ENCODE measurements at regions not wholly inside any gene's neighbourhood (a gene's known extent, or its start where the extent isn't known, plus 50 kb on each side); places are given as distances from the start of the nearest gene placed in this dataset.

DNA sequence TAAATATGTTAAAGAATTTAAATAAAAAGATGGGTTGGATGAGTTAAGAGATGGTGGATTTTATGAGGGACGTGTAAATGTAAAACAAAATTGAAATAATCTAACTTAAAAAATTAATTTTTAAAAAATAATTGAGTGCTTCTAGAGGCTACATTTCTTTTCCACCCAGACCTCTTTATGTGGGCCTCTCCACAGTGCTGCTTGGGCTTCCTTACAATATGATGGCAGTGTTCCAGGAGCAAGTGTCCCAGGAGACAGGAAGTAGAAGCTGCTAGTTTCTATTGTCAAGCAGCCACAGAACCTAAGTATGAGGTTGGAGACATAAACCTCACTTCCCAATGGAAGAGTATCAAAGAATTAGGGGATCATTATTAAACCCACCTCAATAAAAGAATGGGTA is 205.7 kb upstream of the CPHXL start:
- TF ChIP-seq, protein P1, sequence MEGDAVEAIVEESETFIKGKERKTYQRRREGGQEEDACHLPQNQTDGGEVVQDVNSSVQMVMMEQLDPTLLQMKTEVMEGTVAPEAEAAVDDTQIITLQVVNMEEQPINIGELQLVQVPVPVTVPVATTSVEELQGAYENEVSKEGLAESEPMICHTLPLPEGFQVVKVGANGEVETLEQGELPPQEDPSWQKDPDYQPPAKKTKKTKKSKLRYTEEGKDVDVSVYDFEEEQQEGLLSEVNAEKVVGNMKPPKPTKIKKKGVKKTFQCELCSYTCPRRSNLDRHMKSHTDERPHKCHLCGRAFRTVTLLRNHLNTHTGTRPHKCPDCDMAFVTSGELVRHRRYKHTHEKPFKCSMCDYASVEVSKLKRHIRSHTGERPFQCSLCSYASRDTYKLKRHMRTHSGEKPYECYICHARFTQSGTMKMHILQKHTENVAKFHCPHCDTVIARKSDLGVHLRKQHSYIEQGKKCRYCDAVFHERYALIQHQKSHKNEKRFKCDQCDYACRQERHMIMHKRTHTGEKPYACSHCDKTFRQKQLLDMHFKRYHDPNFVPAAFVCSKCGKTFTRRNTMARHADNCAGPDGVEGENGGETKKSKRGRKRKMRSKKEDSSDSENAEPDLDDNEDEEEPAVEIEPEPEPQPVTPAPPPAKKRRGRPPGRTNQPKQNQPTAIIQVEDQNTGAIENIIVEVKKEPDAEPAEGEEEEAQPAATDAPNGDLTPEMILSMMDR (IDR thresholded peaks at IDR 0.05; ENCODE audit: low read depth, low read length): no peak
- TF ChIP-seq EZH2phosphoT487 (IDR thresholded peaks at IDR 0.05; ENCODE audit: low read depth): no peak

Data from OCI-LY3 (cell line).